Left lung (tissue), 4 donors: ENCODE measurements at regions not wholly inside any gene's neighbourhood (a gene's known extent, or its start where the extent isn't known, plus 50 kb on each side); places are given as distances from the start of the nearest gene placed in this dataset.

Experiments used
- ATAC-seq: fragments of 200-7000 bp; cut with Tn5 transposase; one replicate; pipeline ENCODE4 v1.9.1; 2020; ENCODE audit warnings: moderate library complexity
- DNase-seq, 4 donors: peaks; one replicate each; pipeline ENCODE4 v3.0.0-alpha.2; 2013 to 2020
- H3K27ac ChIP-seq, 2 donors: fragments of 200-600 bp; sonication (generic) in 1 of 2; one replicate each; pipeline versions ENCODE4 v1.5.0 to v1.8.0; 2020 to 2021
- H3K27me3 ChIP-seq, 2 donors: fragments of 200-600 bp; sonication (generic) in 1 of 2; one replicate each; pipeline versions ENCODE4 v1.5.0 to v1.8.0; 2020 to 2021
- H3K36me3 ChIP-seq, 2 donors: fragments of 200-600 bp; sonication (generic) in 1 of 2; one replicate each; pipeline versions ENCODE4 v1.5.0 to v1.8.0; 2020 to 2021
- H3K4me1 ChIP-seq, 2 donors: fragments of 200-600 bp; one replicate each; pipeline ENCODE4 v1.8.0; 2021
- H3K4me3 ChIP-seq, 2 donors: fragments of 200-600 bp; sonication (generic) in 1 of 2; one replicate each; pipeline versions ENCODE4 v1.5.0 to v1.8.0; 2020 to 2021; ENCODE audit warnings: mild to moderate bottlenecking in 1 of 2
- H3K9me3 ChIP-seq, 2 donors: fragments of 200-600 bp; sonication (generic) in 1 of 2; one replicate each; pipeline versions ENCODE4 v1.5.0 to v1.8.0; 2020 to 2021
- CTCF ChIP-seq, 2 donors: fragments of 200-600 bp; sonication (generic) in 1 of 2; IDR thresholded peaks; one replicate each; pipeline versions ENCODE4 v1.5.0 to v1.8.0; 2021; ENCODE audit warnings: antibody characterized with exemption in 2 of 2
- intact Hi-C, 2 donors: fragments of 100-400 bp; cut with DNase I; formaldehyde crosslinking; loops; one replicate each; pipeline versions ENCODE4 v1.11.2 to v1.14.2; 2022
- donor health status: DM: no; HTN: yes; CAD: no.
- donor health status: DM: no; HTN: no; CAD: no.

GRCh38 chr14:55756557-55756956 is 176.6 kb downstream of the KTN1 start:
- H3K4me3 ChIP-seq: no peak overlapping the region
- intact Hi-C loops: no loop called here
- no peak for ATAC-seq
- H3K36me3 ChIP-seq: no peaks in the 10 kb centered on the region
- DNase-seq: no peak
- no peaks in the 10 kb centered on the region for H3K27me3 ChIP-seq
- TF ChIP-seq CTCF (IDR thresholded peaks at IDR 0.05): no peak
- H3K27ac ChIP-seq: no peak overlapping the region
- H3K9me3 ChIP-seq: no peaks in the 10 kb centered on the region
- peaks cover 0 to 6% of the 10 kb centered on the region in 2 donors for H3K4me1 ChIP-seq

GRCh38 chr14:55758796-55759195 is 178.8 kb downstream of the KTN1 start:
- TF ChIP-seq CTCF (IDR thresholded peaks at IDR 0.05): no peak
- H3K27ac ChIP-seq: no peak overlapping the region
- no peaks in the 10 kb centered on the region for H3K36me3 ChIP-seq
- ATAC-seq: no peak
- no peaks in the 10 kb centered on the region for H3K9me3 ChIP-seq
- no peak for DNase-seq
- intact Hi-C loops: no loop called here
- no peak overlapping the region for H3K4me3 ChIP-seq
- H3K27me3 ChIP-seq: no peaks in the 10 kb centered on the region
- H3K4me1 ChIP-seq: no peaks in the 10 kb centered on the region

- no peak overlapping the region for H3K4me3 ChIP-seq
- H3K4me1 ChIP-seq: no peaks in the 10 kb centered on the region
- intact Hi-C loops: no loop called here
- TF ChIP-seq CTCF (IDR thresholded peaks at IDR 0.05): no peak
- no peaks in the 10 kb centered on the region for H3K36me3 ChIP-seq
- no peaks in the 10 kb centered on the region for H3K9me3 ChIP-seq
- no peak for ATAC-seq
- no peaks in the 10 kb centered on the region for H3K27me3 ChIP-seq
- H3K27ac ChIP-seq: no peak overlapping the region
- DNase-seq: no peak
Observed at GRCh38 chr14:55760789-55761566, 181.0 kb downstream of the KTN1 start.

GRCh38 chr14:55761651-55762050 is 181.6 kb downstream of the KTN1 start:
- H3K27ac ChIP-seq: no peak overlapping the region
- no peak overlapping the region for H3K4me3 ChIP-seq
- no peaks in the 10 kb centered on the region for H3K36me3 ChIP-seq
- intact Hi-C loops: no loop called here
- H3K9me3 ChIP-seq: no peaks in the 10 kb centered on the region
- ATAC-seq (no peak), DNase-seq (no peak)
- H3K27me3 ChIP-seq: no peaks in the 10 kb centered on the region
- no peak for TF ChIP-seq CTCF (IDR thresholded peaks at IDR 0.05)
- H3K4me1 ChIP-seq: no peaks in the 10 kb centered on the region

- no peak for ATAC-seq
Observed at GRCh38 chr14:55762595-55763232, 182.7 kb downstream of the KTN1 start.

More at GRCh38 chr14:55762595-55763232, 182.7 kb downstream of the KTN1 start:
- Histone ChIP-seq H3K36me3 (no peaks in the 10 kb centered on the region), H3K27me3 (no peaks in the 10 kb centered on the region), H3K9me3 (no peaks in the 10 kb centered on the region), H3K4me3 (no peak overlapping the region), H3K27ac (no peak overlapping the region), H3K4me1 (no peaks in the 10 kb centered on the region)
- intact Hi-C loops: no loop called here
- no peak for DNase-seq
- TF ChIP-seq CTCF (IDR thresholded peaks at IDR 0.05): no peak
